Peyer's patch (tissue), 4 donors: ENCODE measurements at regions not wholly inside any gene's neighbourhood (a gene's known extent, or its start where the extent isn't known, plus 50 kb on each side); places are given as distances from the start of the nearest gene placed in this dataset.

Experiments
- DNase-seq, 3 donors: peaks; one replicate each; pipeline ENCODE4 v3.0.0-alpha.2; 2017 to 2019
- H3K27ac ChIP-seq, 4 donors: fragments of 200-600 bp; sonication (generic); one replicate each; pipeline ENCODE4 v1.5.1; 2016 to 2019
- H3K27me3 ChIP-seq, 2 donors: fragments of 200-600 bp; sonication (generic); one replicate each; pipeline ENCODE4 v1.5.1; 2019
- H3K36me3 ChIP-seq, 3 donors: fragments of 200-600 bp; sonication (generic); one replicate each; pipeline ENCODE4 v1.5.1; 2016 to 2019
- H3K4me1 ChIP-seq, 4 donors: fragments of 200-600 bp; sonication (generic); one replicate each; pipeline ENCODE4 v1.5.1; 2016 to 2019
- H3K4me3 ChIP-seq, 4 donors: fragments of 200-600 bp; sonication (generic); 1 replicate in 3 of 4; 2 replicates in 1 of 4; pipeline ENCODE4 v1.5.1; 2016 to 2019; ENCODE audit warnings: mild to moderate bottlenecking in 1 of 4
- H3K9me3 ChIP-seq, 4 donors: fragments of 200-600 bp; sonication (generic); one replicate each; pipeline ENCODE4 v1.5.1; 2016 to 2019; ENCODE audit warnings: mild to moderate bottlenecking in 1 of 4
- CTCF ChIP-seq, 6 experiments: fragments of 450-650 bp in 4 of 6; fragments of 200-600 bp in 2 of 6; sonication (generic) in 1 of 6; IDR thresholded peaks; one replicate each; pipeline ENCODE4 v1.5.1; 2017 to 2019; ENCODE audit warnings: antibody characterized with exemption in 6 of 6, mild to moderate bottlenecking in 3 of 6, moderate library complexity in 1 of 6
- POLR2A ChIP-seq, 2 donors: fragments of 450-650 bp; IDR thresholded peaks; one replicate each; pipeline ENCODE4 v1.5.1; 2017; ENCODE audit warnings: antibody characterized with exemption in 2 of 2, mild to moderate bottlenecking in 2 of 2, moderate library complexity in 2 of 2

- H3K4me3 ChIP-seq: no peak overlapping the region
- peaks cover 0 to 9% (median 0%) of the 10 kb centered on the region in 4 donors for H3K9me3 ChIP-seq
- peak overlapping the region in 1 of 4 donors; percentile 30 for H3K27ac ChIP-seq
- no peaks in the 10 kb centered on the region for H3K27me3 ChIP-seq
- no peaks in the 10 kb centered on the region for H3K4me1 ChIP-seq
- no peaks in the 10 kb centered on the region for H3K36me3 ChIP-seq
- peak in 1 of 3 donors; percentile 55 for DNase-seq
- TF ChIP-seq POLR2A (IDR thresholded peaks at IDR 0.05) (no peak), CTCF (IDR thresholded peaks at IDR 0.05) (no peak)
Measured at GRCh38 chr17:73803964-73804435, 159.8 kb upstream of the SDK2 start.

- no peaks in the 10 kb centered on the region for H3K4me1 ChIP-seq
- TF ChIP-seq POLR2A (IDR thresholded peaks at IDR 0.05) (no peak), CTCF (IDR thresholded peaks at IDR 0.05) (no peak)
- no peak overlapping the region for H3K27ac ChIP-seq
- peaks cover 0 to 9% (median 0%) of the 10 kb centered on the region in 4 donors for H3K9me3 ChIP-seq
- no peak overlapping the region for H3K4me3 ChIP-seq
- no peaks in the 10 kb centered on the region for H3K27me3 ChIP-seq
- H3K36me3 ChIP-seq: no peaks in the 10 kb centered on the region
- DNase-seq: no peak
Measured at GRCh38 chr17:73806768-73807167, 162.5 kb upstream of the SDK2 start.

GRCh38 chr17:73813201-73813600 is 169.0 kb upstream of the SDK2 start:
- Histone ChIP-seq H3K36me3 (no peaks in the 10 kb centered on the region), H3K27me3 (no peaks in the 10 kb centered on the region), H3K27ac (no peak overlapping the region), H3K9me3 (no peaks in the 10 kb centered on the region), H3K4me3 (no peak overlapping the region), H3K4me1 (no peaks in the 10 kb centered on the region)
- no peak for TF ChIP-seq CTCF (IDR thresholded peaks at IDR 0.05)
- DNase-seq: no peak

GRCh38 chr17:73814075-73814474 is 169.8 kb upstream of the SDK2 start:
- no peak for DNase-seq
- Histone ChIP-seq H3K9me3 (no peaks in the 10 kb centered on the region), H3K27me3 (no peaks in the 10 kb centered on the region), H3K4me1 (no peaks in the 10 kb centered on the region), H3K27ac (no peak overlapping the region), H3K36me3 (no peaks in the 10 kb centered on the region), H3K4me3 (no peak overlapping the region)
- no peak for TF ChIP-seq CTCF (IDR thresholded peaks at IDR 0.05)
- no peak for TF ChIP-seq POLR2A (IDR thresholded peaks at IDR 0.05)

GRCh38 chr17:73815474-73815873 is 171.2 kb upstream of the SDK2 start:
- TF ChIP-seq POLR2A (IDR thresholded peaks at IDR 0.05): no peak
- TF ChIP-seq CTCF (IDR thresholded peaks at IDR 0.05): no peak
- Histone ChIP-seq H3K4me3 (no peak overlapping the region), H3K27me3 (no peaks in the 10 kb centered on the region)

More at GRCh38 chr17:73815474-73815873, 171.2 kb upstream of the SDK2 start:
- no peaks in the 10 kb centered on the region for H3K9me3 ChIP-seq
- no peaks in the 10 kb centered on the region for H3K4me1 ChIP-seq
- no peak overlapping the region for H3K27ac ChIP-seq
- no peaks in the 10 kb centered on the region for H3K36me3 ChIP-seq
- peak in 1 of 3 donors; percentile 3 for DNase-seq
